ENCODE measurements at regions not wholly inside any gene's neighbourhood (a gene's known extent, or its start where the extent isn't known, plus 50 kb on each side); places are given as distances from the start of the nearest gene placed in this dataset.

GRCh38 chrX:26414534-26414933 lies 198.6 kb downstream of the MAGEB5 start:
- FAIRE-seq: no peak

GRCh38 chrX:26411045-26411444 lies 195.1 kb downstream of the MAGEB5 start:
- no peak for TF ChIP-seq CTCF (IDR thresholded peaks at IDR 0.05; ENCODE audit: insufficient read depth, missing control alignments)
- no peak for DNase-seq (ENCODE audit: insufficient read length, low spot score)
- no peak for FAIRE-seq

More at GRCh38 chrX:26414534-26414933, 198.6 kb downstream of the MAGEB5 start:
- DNase-seq (ENCODE audit: insufficient read length, low spot score): no peak
- TF ChIP-seq CTCF (IDR thresholded peaks at IDR 0.05; ENCODE audit: insufficient read depth, missing control alignments): no peak

- TF ChIP-seq CTCF (IDR thresholded peaks at IDR 0.05; ENCODE audit: insufficient read depth, missing control alignments): no peak
- DNase-seq (ENCODE audit: insufficient read length, low spot score): no peak
- peak; percentile 75 for FAIRE-seq
Measured at GRCh38 chrX:26409636-26410035, 193.7 kb downstream of the MAGEB5 start.

GRCh38 chrX:26387906-26388305 lies 171.9 kb downstream of the MAGEB5 start:
- DNase-seq (ENCODE audit: insufficient read length, low spot score) (no peak), FAIRE-seq (no peak)
- TF ChIP-seq CTCF (IDR thresholded peaks at IDR 0.05; ENCODE audit: insufficient read depth, missing control alignments): no peak

- no peak for DNase-seq (ENCODE audit: insufficient read length, low spot score)
- FAIRE-seq: no peak
- TF ChIP-seq CTCF (IDR thresholded peaks at IDR 0.05; ENCODE audit: insufficient read depth, missing control alignments): no peak
Measured at GRCh38 chrX:26376037-26376708, 160.2 kb downstream of the MAGEB5 start.

GRCh38 chrX:26375346-26375745 lies 159.4 kb downstream of the MAGEB5 start:
- no peak for TF ChIP-seq CTCF (IDR thresholded peaks at IDR 0.05; ENCODE audit: insufficient read depth, missing control alignments)
- FAIRE-seq: no peak
- no peak for DNase-seq (ENCODE audit: insufficient read length, low spot score)

GRCh38 chrX:26373829-26374228 lies 157.9 kb downstream of the MAGEB5 start:
- no peak for TF ChIP-seq CTCF (IDR thresholded peaks at IDR 0.05; ENCODE audit: insufficient read depth, missing control alignments)
- no peak for FAIRE-seq
- DNase-seq (ENCODE audit: insufficient read length, low spot score): no peak
